SIG-M5 treated with dmso at 0.1 percent for 504 hours (cell line): ENCODE measurements at regions not wholly inside any gene's neighbourhood (a gene's known extent, or its start where the extent isn't known, plus 50 kb on each side); places are given as distances from the start of the nearest gene placed in this dataset.
"Not testable (repeated sequence)": the region's sequence is repeated elsewhere in the genome, so short reads cannot be mapped to it uniquely, and the experiment has no call there.

ENCODE experiments used
- DNase-seq: peaks from one replicate; lab custom pipeline; 2025; ENCODE audit not compliant: unreplicated experiment; lab: John Stamatoyannopoulos, UW

- DNase-seq: not testable (repeated sequence)
Measured at GRCh38 chr1:149274493-149274892, 171.1 kb upstream of the NBPF9 start.

- DNase-seq: not testable (repeated sequence)
Measured at GRCh38 chr1:149275802-149276201, 172.5 kb upstream of the NBPF9 start.

GRCh38 chr1:149276496-149276895, 173.1 kb upstream of the NBPF9 start:
- not testable (repeated sequence) for DNase-seq

- DNase-seq: not testable (repeated sequence)
Measured at GRCh38 chr1:149278156-149278555, 174.8 kb upstream of the NBPF9 start.

GRCh38 chr1:149279015-149279414, 175.7 kb upstream of the NBPF9 start:
- DNase-seq: not testable (repeated sequence)

- DNase-seq: not testable (repeated sequence)
Measured at GRCh38 chr1:149279512-149279911, 176.2 kb upstream of the NBPF9 start.

- not testable (repeated sequence) for DNase-seq
Measured at GRCh38 chr1:149284773-149285172, 181.4 kb upstream of the NBPF9 start.

GRCh38 chr1:149285205-149285604, 181.9 kb upstream of the NBPF9 start:
- not testable (repeated sequence) for DNase-seq

- not testable (repeated sequence) for DNase-seq
Measured at GRCh38 chr1:149285638-149286037, 182.3 kb upstream of the NBPF9 start.

- DNase-seq: not testable (repeated sequence)
Measured at GRCh38 chr1:149288580-149288979, 185.2 kb upstream of the NBPF9 start.

GRCh38 chr1:149300478-149301218, 174.2 kb upstream of the NBPF19 start:
- not testable (repeated sequence) for DNase-seq

- not testable (repeated sequence) for DNase-seq
Measured at GRCh38 chr1:149301282-149301681, 173.6 kb upstream of the NBPF19 start.

GRCh38 chr1:149304796-149305195, 170.0 kb upstream of the NBPF19 start:
- DNase-seq: not testable (repeated sequence)

GRCh38 chr1:149307640-149308039, 167.2 kb upstream of the NBPF19 start:
- not testable (repeated sequence) for DNase-seq

- DNase-seq: not testable (repeated sequence)
Measured at GRCh38 chr1:149314921-149315320, 159.9 kb upstream of the NBPF19 start.

- DNase-seq: not testable (repeated sequence)
Measured at GRCh38 chr1:149320971-149321731, 153.7 kb upstream of the NBPF19 start.

GRCh38 chr1:149321732-149322016, 153.2 kb upstream of the NBPF19 start:
- DNase-seq: not testable (repeated sequence)

GRCh38 chr1:149330081-149330335, 144.8 kb upstream of the NBPF19 start:
- DNase-seq: not testable (repeated sequence)

GRCh38 chr1:149336082-149336481, 138.8 kb upstream of the NBPF19 start:
- not testable (repeated sequence) for DNase-seq

- not testable (repeated sequence) for DNase-seq
Measured at GRCh38 chr1:149338221-149338691, 136.6 kb upstream of the NBPF19 start.

- not testable (repeated sequence) for DNase-seq
Measured at GRCh38 chr1:149338698-149339097, 136.1 kb upstream of the NBPF19 start.

- not testable (repeated sequence) for DNase-seq
Measured at GRCh38 chr1:149349448-149349847, 125.4 kb upstream of the NBPF19 start.
